ENCODE measurements at regions not wholly inside any gene's neighbourhood (a gene's known extent, or its start where the extent isn't known, plus 50 kb on each side); places are given as distances from the start of the nearest gene placed in this dataset.

GRCh38 chr7:25830215-25830614 lies 321.8 kb upstream of the NFE2L3 start:
- no peak for DNase-seq

- no peak for DNase-seq
These were observed 320.8 kb upstream of the NFE2L3 start for GRCh38 chr7:25831062-25831691.

- no peak for DNase-seq
These were observed 320.1 kb upstream of the NFE2L3 start for GRCh38 chr7:25831831-25832411.

- no peak for DNase-seq
These were observed 319.5 kb upstream of the NFE2L3 start for GRCh38 chr7:25832456-25832855.

- DNase-seq = no peak
These were observed 319.1 kb upstream of the NFE2L3 start for GRCh38 chr7:25832929-25833328.

GRCh38 chr7:25834050-25834449 lies 317.9 kb upstream of the NFE2L3 start:
- no peak for DNase-seq

- no peak for DNase-seq
These were observed 316.8 kb upstream of the NFE2L3 start for GRCh38 chr7:25835197-25835596.

GRCh38 chr7:25839084-25839769 lies 312.8 kb upstream of the NFE2L3 start:
- DNase-seq = no peak

GRCh38 chr7:25840209-25840792 lies 311.7 kb upstream of the NFE2L3 start:
- no peak for DNase-seq

- no peak for DNase-seq
These were observed 310.4 kb upstream of the NFE2L3 start for GRCh38 chr7:25841575-25841974.

GRCh38 chr7:25842201-25842733 lies 309.7 kb upstream of the NFE2L3 start:
- no peak for DNase-seq

GRCh38 chr7:25843467-25843866 lies 308.5 kb upstream of the NFE2L3 start:
- no peak for DNase-seq

- no peak for DNase-seq
These were observed 307.7 kb upstream of the NFE2L3 start for GRCh38 chr7:25844102-25844870.

GRCh38 chr7:25845464-25845863 lies 306.5 kb upstream of the NFE2L3 start:
- no peak for DNase-seq

- DNase-seq = no peak
These were observed 305.3 kb upstream of the NFE2L3 start for GRCh38 chr7:25846722-25847121.

- DNase-seq = no peak
These were observed 304.5 kb upstream of the NFE2L3 start for GRCh38 chr7:25847336-25848070.

- no peak for DNase-seq
These were observed 302.4 kb upstream of the NFE2L3 start for GRCh38 chr7:25849500-25850184.

GRCh38 chr7:25850216-25850615 lies 301.8 kb upstream of the NFE2L3 start:
- no peak for DNase-seq

GRCh38 chr7:25850735-25851134 lies 301.3 kb upstream of the NFE2L3 start:
- DNase-seq = no peak

GRCh38 chr7:25851332-25852210 lies 300.4 kb upstream of the NFE2L3 start:
- peak; percentile 80 for DNase-seq

All from NCI-H2107 (cell line).